Brain microvascular endothelial cell (primary cell): ENCODE measurements at regions not wholly inside any gene's neighbourhood (a gene's known extent, or its start where the extent isn't known, plus 50 kb on each side); places are given as distances from the start of the nearest gene placed in this dataset.

ENCODE experiments used
- DNase-seq: peaks from one replicate; pipeline ENCODE4 v3.0.0-alpha.2; 2020
- H3K27ac ChIP-seq: fragments of 250-450 bp; sonication (Bioruptor Pico); 2 replicates; pipeline ENCODE4 v1.5.1; 2020; ENCODE audit warnings: mild to moderate bottlenecking, moderate library complexity
- H3K27me3 ChIP-seq: fragments of 250-450 bp; sonication (Bioruptor Pico); replicated peaks from 2 replicates; pipeline ENCODE4 v1.5.1; 2020; ENCODE audit warnings: mild to moderate bottlenecking
- H3K36me3 ChIP-seq: fragments of 250-450 bp; sonication (Bioruptor Pico); replicated peaks from 2 replicates; pipeline ENCODE4 v1.5.1; 2020; ENCODE audit warnings: mild to moderate bottlenecking
- H3K4me3 ChIP-seq: 2 replicates; pipeline ENCODE4 v1.5.1; 2011; ENCODE audit warnings: low read depth, mild to moderate bottlenecking, control low read depth, low read length, moderate library complexity
- CTCF ChIP-seq: IDR thresholded peaks from 2 replicates; pipeline ENCODE4 v1.5.1; 2011; ENCODE audit warnings: low read depth, mild to moderate bottlenecking, moderate library complexity, low read length, control low read depth, inconsistent platforms; ENCODE audit errors: missing control alignments
- in situ Hi-C: cut with HindIII; loops from 2 replicates; pipeline ENCODE4 v1.10.0; 2017; ENCODE audit warnings: low sequenced_read_pairs, low pct_ligation_motif_present

DNA sequence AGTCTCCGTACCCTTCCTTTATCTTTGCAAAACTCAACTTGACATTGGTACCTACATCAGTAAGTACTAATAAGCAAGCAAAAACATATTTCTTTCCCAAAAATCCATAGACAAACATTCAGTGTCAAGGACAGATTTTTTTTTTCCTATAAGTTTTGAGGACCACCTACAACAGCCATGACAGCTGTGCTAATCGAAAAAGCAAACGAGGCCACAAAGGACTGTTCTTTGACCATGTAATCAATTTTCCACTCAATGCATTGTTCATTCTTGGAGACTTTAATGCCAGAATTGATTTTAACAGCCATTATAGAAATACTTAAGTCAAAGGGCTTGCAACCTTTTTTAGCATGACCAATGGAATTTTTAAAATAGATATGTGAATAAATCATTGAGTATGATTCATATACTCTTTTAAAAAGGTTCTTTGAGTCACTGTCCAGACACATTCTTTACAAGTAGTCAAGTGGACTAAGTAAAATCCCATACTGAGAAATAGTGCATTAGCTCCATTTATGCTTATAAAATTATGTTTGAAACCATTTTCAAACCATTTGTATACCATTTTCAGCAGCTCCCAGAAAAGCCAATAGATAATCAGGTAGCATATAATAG, 323.9 kb downstream of the MZT1 start:
- H3K4me3 ChIP-seq, result no peak overlapping the region
- no peaks in the 10 kb centered on the region for H3K27me3 ChIP-seq
- TF ChIP-seq CTCF, result no peak

DNA sequence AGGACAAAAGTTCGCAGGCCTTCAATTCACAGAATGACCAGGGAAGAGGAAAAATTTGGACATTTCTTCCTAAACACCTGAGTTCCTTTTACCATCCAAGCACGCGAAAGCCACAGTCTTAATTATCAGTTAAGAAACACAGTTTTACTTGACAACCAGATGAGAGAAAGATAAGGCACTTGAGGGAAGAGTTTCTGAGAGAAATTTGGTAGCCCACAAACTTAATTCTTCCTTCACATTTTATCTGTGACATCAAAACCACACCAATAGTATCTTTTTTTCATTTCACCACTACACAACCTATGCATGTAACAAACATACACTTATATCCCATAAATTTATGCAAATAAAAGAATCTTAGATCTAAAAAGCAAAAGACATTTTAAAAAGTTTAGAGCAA, 326.6 kb downstream of the MZT1 start:
- DNase-seq, result no peak
- Histone ChIP-seq H3K27me3 (no peaks in the 10 kb centered on the region), H3K4me3 (no peak overlapping the region), H3K36me3 (no peaks in the 10 kb centered on the region), H3K27ac (no peak overlapping the region)
- no peak for TF ChIP-seq CTCF
- in situ Hi-C loops, result no loop called here

More for the DNA sequence above, 323.9 kb downstream of the MZT1 start:
- Histone ChIP-seq H3K27ac (no peak overlapping the region), H3K36me3 (no peaks in the 10 kb centered on the region)
- DNase-seq, result no peak
- in situ Hi-C loops, result no loop called here

GRCh38 chr13:72399351-72399750, 328.1 kb downstream of the MZT1 start:
- Histone ChIP-seq H3K27ac (no peak overlapping the region), H3K4me3 (no peak overlapping the region), H3K36me3 (no peaks in the 10 kb centered on the region), H3K27me3 (no peaks in the 10 kb centered on the region)
- TF ChIP-seq CTCF, result no peak
- in situ Hi-C loops, result no loop called here
- no peak for DNase-seq

- no peak for TF ChIP-seq CTCF
- H3K27me3 ChIP-seq, result no peaks in the 10 kb centered on the region
- no peak overlapping the region for H3K4me3 ChIP-seq
- no peaks in the 10 kb centered on the region for H3K36me3 ChIP-seq
- in situ Hi-C loops, result no loop called here
- no peak overlapping the region for H3K27ac ChIP-seq
- no peak for DNase-seq
Measured at GRCh38 chr13:72397265-72397664, 330.2 kb downstream of the MZT1 start.

- TF ChIP-seq CTCF, result no peak
- Histone ChIP-seq H3K27ac (no peak overlapping the region), H3K27me3 (no peaks in the 10 kb centered on the region), H3K36me3 (no peaks in the 10 kb centered on the region), H3K4me3 (no peak overlapping the region)
- no peak for DNase-seq
- in situ Hi-C loops, result no loop called here
Measured at GRCh38 chr13:72390909-72391308, 336.5 kb downstream of the MZT1 start.

DNA sequence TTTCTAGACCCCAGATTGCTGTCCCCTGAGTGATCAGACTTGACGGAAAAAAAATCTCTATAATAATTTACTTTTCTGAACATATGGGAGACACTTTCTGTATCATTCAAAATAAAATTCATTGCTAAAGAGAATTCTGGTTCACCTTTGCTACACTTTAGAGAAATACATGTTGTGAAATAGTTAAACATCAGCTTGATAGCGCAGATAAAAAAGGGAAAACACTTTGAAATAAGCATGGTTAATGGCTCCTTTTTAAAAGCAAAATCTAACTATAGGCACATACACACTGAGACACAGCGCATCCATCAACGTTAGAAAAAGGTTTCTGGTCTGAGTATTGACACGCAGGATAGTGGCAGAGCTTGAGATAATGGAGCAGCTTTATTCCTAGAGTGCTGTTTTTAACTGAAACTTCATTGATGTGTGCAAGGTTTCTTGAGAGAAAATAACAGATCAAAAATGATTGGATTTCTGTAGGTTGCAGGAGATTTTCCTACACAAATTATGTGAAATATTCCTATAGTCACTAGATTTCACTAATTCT, 341.2 kb downstream of the MZT1 start:
- in situ Hi-C loops, result no loop called here
- H3K36me3 ChIP-seq, result no peaks in the 10 kb centered on the region
- no peak for DNase-seq
- no peak for TF ChIP-seq CTCF
- H3K4me3 ChIP-seq, result no peak overlapping the region
- H3K27me3 ChIP-seq, result no peaks in the 10 kb centered on the region
- H3K27ac ChIP-seq, result no peak overlapping the region
